ENCODE measurements at regions not wholly inside any gene's neighbourhood (a gene's known extent, or its start where the extent isn't known, plus 50 kb on each side); places are given as distances from the start of the nearest gene placed in this dataset.

DNA sequence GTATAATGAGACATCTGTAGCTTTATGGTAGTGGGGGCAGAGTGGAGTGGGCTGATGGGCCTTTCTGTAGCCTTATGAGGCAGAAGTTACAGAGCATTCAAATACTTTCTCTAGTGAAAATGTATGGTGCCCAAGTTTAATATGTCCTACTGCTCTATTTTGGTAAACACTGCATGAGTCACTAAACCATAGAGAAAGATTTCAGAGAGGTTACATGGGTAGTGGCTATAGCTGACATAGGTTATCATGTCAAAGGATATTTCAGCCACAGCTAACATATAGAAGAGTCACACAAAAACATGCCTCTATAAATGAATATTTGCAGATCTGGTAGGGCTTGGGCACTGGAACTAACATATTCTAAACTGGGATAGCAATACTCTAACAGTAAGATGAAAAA lies 212.4 kb upstream of the USP25 start:
- TF ChIP-seq NFIC (IDR thresholded peaks at IDR 0.05; ENCODE audit: low read depth, low read length) (no peak), EP300 (IDR thresholded peaks at IDR 0.05; ENCODE audit: borderline replicate concordance in 1 of 2, control insufficient read depth in 1 of 2, low read depth in 2 of 2, low read length in 2 of 2) (no peak), CHD1 (IDR thresholded peaks at IDR 0.05; ENCODE audit: low read depth, low read length) (no peak), POLR2A (IDR thresholded peaks at IDR 0.05; ENCODE audit: low read depth, low read length) (no peak), SMAD1 (IDR thresholded peaks at IDR 0.05; ENCODE audit: low read depth, partially characterized antibody) (no peak), SRF (IDR thresholded peaks at IDR 0.05; ENCODE audit: low read depth in 2 of 2, low read length in 2 of 2) (no peak), SMC3 (IDR thresholded peaks at IDR 0.05; ENCODE audit: borderline replicate concordance, low read length) (no peak), SUZ12 (IDR thresholded peaks at IDR 0.05; ENCODE audit: unreplicated experiment) (no peak)
- TF ChIP-seq, protein P1, sequence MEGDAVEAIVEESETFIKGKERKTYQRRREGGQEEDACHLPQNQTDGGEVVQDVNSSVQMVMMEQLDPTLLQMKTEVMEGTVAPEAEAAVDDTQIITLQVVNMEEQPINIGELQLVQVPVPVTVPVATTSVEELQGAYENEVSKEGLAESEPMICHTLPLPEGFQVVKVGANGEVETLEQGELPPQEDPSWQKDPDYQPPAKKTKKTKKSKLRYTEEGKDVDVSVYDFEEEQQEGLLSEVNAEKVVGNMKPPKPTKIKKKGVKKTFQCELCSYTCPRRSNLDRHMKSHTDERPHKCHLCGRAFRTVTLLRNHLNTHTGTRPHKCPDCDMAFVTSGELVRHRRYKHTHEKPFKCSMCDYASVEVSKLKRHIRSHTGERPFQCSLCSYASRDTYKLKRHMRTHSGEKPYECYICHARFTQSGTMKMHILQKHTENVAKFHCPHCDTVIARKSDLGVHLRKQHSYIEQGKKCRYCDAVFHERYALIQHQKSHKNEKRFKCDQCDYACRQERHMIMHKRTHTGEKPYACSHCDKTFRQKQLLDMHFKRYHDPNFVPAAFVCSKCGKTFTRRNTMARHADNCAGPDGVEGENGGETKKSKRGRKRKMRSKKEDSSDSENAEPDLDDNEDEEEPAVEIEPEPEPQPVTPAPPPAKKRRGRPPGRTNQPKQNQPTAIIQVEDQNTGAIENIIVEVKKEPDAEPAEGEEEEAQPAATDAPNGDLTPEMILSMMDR (IDR thresholded peaks at IDR 0.05 in 2 of 3, conservative IDR thresholded peaks at IDR 0.05 in 1 of 3; ENCODE audit: control insufficient read depth in 2 of 3, extremely low read depth in 1 of 3, insufficient read depth in 1 of 3, low read depth in 3 of 3, low read length in 3 of 3), result no peak
- TF ChIP-seq, protein P2, sequence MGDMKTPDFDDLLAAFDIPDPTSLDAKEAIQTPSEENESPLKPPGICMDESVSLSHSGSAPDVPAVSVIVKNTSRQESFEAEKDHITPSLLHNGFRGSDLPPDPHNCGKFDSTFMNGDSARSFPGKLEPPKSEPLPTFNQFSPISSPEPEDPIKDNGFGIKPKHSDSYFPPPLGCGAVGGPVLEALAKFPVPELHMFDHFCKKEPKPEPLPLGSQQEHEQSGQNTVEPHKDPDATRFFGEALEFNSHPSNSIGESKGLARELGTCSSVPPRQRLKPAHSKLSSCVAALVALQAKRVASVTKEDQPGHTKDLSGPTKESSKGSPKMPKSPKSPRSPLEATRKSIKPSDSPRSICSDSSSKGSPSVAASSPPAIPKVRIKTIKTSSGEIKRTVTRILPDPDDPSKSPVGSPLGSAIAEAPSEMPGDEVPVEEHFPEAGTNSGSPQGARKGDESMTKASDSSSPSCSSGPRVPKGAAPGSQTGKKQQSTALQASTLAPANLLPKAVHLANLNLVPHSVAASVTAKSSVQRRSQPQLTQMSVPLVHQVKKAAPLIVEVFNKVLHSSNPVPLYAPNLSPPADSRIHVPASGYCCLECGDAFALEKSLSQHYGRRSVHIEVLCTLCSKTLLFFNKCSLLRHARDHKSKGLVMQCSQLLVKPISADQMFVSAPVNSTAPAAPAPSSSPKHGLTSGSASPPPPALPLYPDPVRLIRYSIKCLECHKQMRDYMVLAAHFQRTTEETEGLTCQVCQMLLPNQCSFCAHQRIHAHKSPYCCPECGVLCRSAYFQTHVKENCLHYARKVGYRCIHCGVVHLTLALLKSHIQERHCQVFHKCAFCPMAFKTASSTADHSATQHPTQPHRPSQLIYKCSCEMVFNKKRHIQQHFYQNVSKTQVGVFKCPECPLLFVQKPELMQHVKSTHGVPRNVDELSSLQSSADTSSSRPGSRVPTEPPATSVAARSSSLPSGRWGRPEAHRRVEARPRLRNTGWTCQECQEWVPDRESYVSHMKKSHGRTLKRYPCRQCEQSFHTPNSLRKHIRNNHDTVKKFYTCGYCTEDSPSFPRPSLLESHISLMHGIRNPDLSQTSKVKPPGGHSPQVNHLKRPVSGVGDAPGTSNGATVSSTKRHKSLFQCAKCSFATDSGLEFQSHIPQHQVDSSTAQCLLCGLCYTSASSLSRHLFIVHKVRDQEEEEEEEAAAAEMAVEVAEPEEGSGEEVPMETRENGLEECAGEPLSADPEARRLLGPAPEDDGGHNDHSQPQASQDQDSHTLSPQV (IDR thresholded peaks at IDR 0.05), result no peak
- TF ChIP-seq, protein P3, sequence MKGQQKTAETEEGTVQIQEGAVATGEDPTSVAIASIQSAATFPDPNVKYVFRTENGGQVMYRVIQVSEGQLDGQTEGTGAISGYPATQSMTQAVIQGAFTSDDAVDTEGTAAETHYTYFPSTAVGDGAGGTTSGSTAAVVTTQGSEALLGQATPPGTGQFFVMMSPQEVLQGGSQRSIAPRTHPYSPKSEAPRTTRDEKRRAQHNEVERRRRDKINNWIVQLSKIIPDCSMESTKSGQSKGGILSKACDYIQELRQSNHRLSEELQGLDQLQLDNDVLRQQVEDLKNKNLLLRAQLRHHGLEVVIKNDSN (IDR thresholded peaks at IDR 0.05; ENCODE audit: borderline replicate concordance, extremely low read length, insufficient read depth, low read depth, low read length), result no peak
